A549 (cell line): ENCODE measurements at regions not wholly inside any gene's neighbourhood (a gene's known extent, or its start where the extent isn't known, plus 50 kb on each side); places are given as distances from the start of the nearest gene placed in this dataset.

Experiments used
- BHLHE40 ChIP-seq: IDR thresholded peaks from 2 replicates; pipeline ENCODE4 v1.6.1; 2012; ENCODE audit warnings: low read depth, low read length, inconsistent platforms
- CEBPB ChIP-seq, 2 experiments: fragments of >200 bp in 1 of 2; sonication (Bioruptor Twin) in 1 of 2; formaldehyde crosslinking in 1 of 2; IDR thresholded peaks; 2 replicates each; pipeline ENCODE4 v1.6.1; 2012 to 2016
- CHD2 ChIP-seq: fragments of 150-350 bp; IDR thresholded peaks from 2 replicates; pipeline ENCODE4 v1.6.1; 2014; ENCODE audit warnings: low read length; ENCODE audit not compliant: partially characterized antibody
- CTCF ChIP-seq: fragments of >200 bp; sonication (Bioruptor Twin); formaldehyde crosslinking; IDR thresholded peaks from 3 replicates; pipeline ENCODE4 v1.5.1; 2016
- EP300 ChIP-seq, 2 experiments: fragments of >200 bp; sonication (Bioruptor Twin); formaldehyde crosslinking; IDR thresholded peaks; 2 replicates in 1 of 2; 3 replicates in 1 of 2; pipeline ENCODE4 v1.6.1; 2016 to 2017
- FOSL2 ChIP-seq, 2 experiments: fragments of 450-650 bp in 1 of 2; fragments of >200 bp in 1 of 2; sonication (Bioruptor Twin) in 1 of 2; formaldehyde crosslinking; IDR thresholded peaks; 2 replicates each; pipeline versions ENCODE4 v1.5.0 to v1.6.1; 2016 to 2020; ENCODE audit warnings: mild to moderate bottlenecking in 1 of 2, moderate library complexity in 1 of 2
- GATA3 ChIP-seq: IDR thresholded peaks from 2 replicates; pipeline ENCODE4 v1.6.1; 2012; ENCODE audit warnings: borderline replicate concordance
- JUN ChIP-seq, 2 experiments: fragments of >200 bp; sonication (Bioruptor Twin); formaldehyde crosslinking; IDR thresholded peaks; 2 replicates in 1 of 2; 3 replicates in 1 of 2; pipeline ENCODE4 v1.6.1; 2016 to 2017
- KDM5A ChIP-seq: fragments of 200-600 bp; sonication (generic); IDR thresholded peaks from 2 replicates; pipeline ENCODE4 v1.6.1; 2016; ENCODE audit warnings: antibody characterized with exemption, mild to moderate bottlenecking
- NR3C1 ChIP-seq: fragments of >200 bp; sonication (Bioruptor Twin); formaldehyde crosslinking; IDR thresholded peaks from 3 replicates; pipeline ENCODE4 v1.6.1; 2017
- USF2 ChIP-seq: fragments of 450-650 bp; IDR thresholded peaks from 2 replicates; pipeline ENCODE4 v1.6.1; 2014; ENCODE audit warnings: antibody characterized with exemption

GRCh38 chr2:181364492-181365170 lies 92.6 kb upstream of the ITGA4 start:
- no peak for TF ChIP-seq KDM5A
- no peak for TF ChIP-seq CTCF
- TF ChIP-seq JUN (IDR thresholded peaks at IDR 0.05) = no peak
- TF ChIP-seq CEBPB (IDR thresholded peaks at IDR 0.05) = no peak
- no peak for TF ChIP-seq USF2
- TF ChIP-seq NR3C1 = no peak
- no peak for TF ChIP-seq BHLHE40
- no peak for TF ChIP-seq CHD2
- TF ChIP-seq EP300 (IDR thresholded peaks at IDR 0.05) = no peak
- no peak for TF ChIP-seq FOSL2 (IDR thresholded peaks at IDR 0.05)
- TF ChIP-seq FOSL2 (CRISPR knock-in tag; IDR thresholded peaks at IDR 0.05) = no peak
- no peak for TF ChIP-seq GATA3
